HEK293 (cell line): ENCODE measurements at regions not wholly inside any gene's neighbourhood (a gene's known extent, or its start where the extent isn't known, plus 50 kb on each side); places are given as distances from the start of the nearest gene placed in this dataset.

Experiments
- CTCF ChIA-PET: fragments of 350-600 bp; formaldehyde crosslinking; extraction: SDS; loops from one replicate; lab custom pipeline; 2021; ENCODE audit warnings: antibody characterized with exemption; lab: Yijun Ruan, JAX
- POLR2A ChIA-PET: fragments of 300-600 bp; formaldehyde crosslinking; extraction: SDS; loops from one replicate; lab custom pipeline; 2020; ENCODE audit warnings: antibody characterized with exemption, inconsistent platforms; lab: Yijun Ruan, JAX
- H3K27ac ChIP-seq: fragments of 200-500 bp; sonication (Bioruptor generic); 2 replicates; pipeline ENCODE4 v1.5.1; 2014; ENCODE audit warnings: low read depth, low read length, control low read depth, inconsistent platforms; ENCODE audit errors: extremely low read depth
- H3K36me3 ChIP-seq, 2 experiments: fragments of 200-500 bp in 1 of 2; sonication (Bioruptor generic) in 1 of 2; 1 replicate in 1 of 2; 2 replicates in 1 of 2; pipeline ENCODE4 v1.5.1; 2014 to 2017; ENCODE audit warnings: inconsistent platforms in 2 of 2, low read length in 2 of 2; ENCODE audit not compliant: control insufficient read depth in 2 of 2, insufficient read depth in 1 of 2
- H3K4me1 ChIP-seq: fragments of 200-500 bp; sonication (Bioruptor generic); 2 replicates; pipeline ENCODE4 v1.5.1; 2014; ENCODE audit warnings: mild to moderate bottlenecking, low read length, inconsistent platforms; ENCODE audit not compliant: control insufficient read depth, insufficient read depth
- H3K4me3 ChIP-seq: 2 replicates; pipeline ENCODE4 v1.5.1; 2011; ENCODE audit warnings: low read depth, mild to moderate bottlenecking, control low read depth, low read length, moderate library complexity
- H3K9me3 ChIP-seq: fragments of 200-500 bp; sonication (Bioruptor generic); 2 replicates; pipeline ENCODE4 v1.5.1; 2014; ENCODE audit warnings: low read depth, low read length, inconsistent platforms; ENCODE audit not compliant: control insufficient read depth, insufficient read depth
- ATF2 ChIP-seq: fragments of 450-650 bp; formaldehyde crosslinking; IDR thresholded peaks from 2 replicates; pipeline ENCODE4 v1.5.1; 2016; ENCODE audit warnings: missing biosample characterization, missing genetic modification characterization, low read depth
- HIC1 ChIP-seq: fragments of 450-650 bp; formaldehyde crosslinking; IDR thresholded peaks from 2 replicates; pipeline ENCODE4 v1.5.1; 2016; ENCODE audit warnings: missing biosample characterization, missing genetic modification characterization
- HOXC10 ChIP-seq: sonication (generic); formaldehyde crosslinking; IDR thresholded peaks from 2 replicates; pipeline ENCODE4 v1.8.1; 2023; ENCODE audit warnings: mild to moderate bottlenecking, missing genetic modification reagents
- KLF7 ChIP-seq: fragments of 450-650 bp; formaldehyde crosslinking; IDR thresholded peaks from 2 replicates; pipeline ENCODE4 v1.5.1; 2016; ENCODE audit warnings: missing biosample characterization, missing genetic modification characterization, borderline replicate concordance
- PATZ1 ChIP-seq: fragments of 450-650 bp; formaldehyde crosslinking; IDR thresholded peaks from 2 replicates; pipeline ENCODE4 v1.5.1; 2016; ENCODE audit warnings: missing biosample characterization, missing genetic modification characterization
- PBX3 ChIP-seq: sonication (generic); formaldehyde crosslinking; IDR thresholded peaks from 2 replicates; pipeline ENCODE4 v1.8.1; 2022; ENCODE audit warnings: mild to moderate bottlenecking, moderate library complexity, missing genetic modification reagents
- SP3 ChIP-seq: fragments of 450-650 bp; formaldehyde crosslinking; IDR thresholded peaks from 2 replicates; pipeline ENCODE4 v1.5.1; 2016; ENCODE audit warnings: missing biosample characterization, missing genetic modification characterization
- ZBTB20 ChIP-seq: fragments of 450-650 bp; formaldehyde crosslinking; IDR thresholded peaks from 2 replicates; pipeline ENCODE4 v1.5.1; 2016; ENCODE audit warnings: missing biosample characterization, missing genetic modification characterization
- ZNF169 ChIP-seq: fragments of 450-650 bp; formaldehyde crosslinking; IDR thresholded peaks from 2 replicates; pipeline ENCODE4 v1.5.1; 2016; ENCODE audit warnings: missing biosample characterization, missing genetic modification characterization
- ZNF2 ChIP-seq: fragments of 450-650 bp; formaldehyde crosslinking; IDR thresholded peaks from 2 replicates; pipeline ENCODE4 v1.5.1; 2016; ENCODE audit warnings: missing biosample characterization, missing genetic modification characterization
- ZNF335 ChIP-seq: fragments of 450-650 bp; formaldehyde crosslinking; conservative IDR thresholded peaks from 2 replicates; pipeline ENCODE4 v1.5.1; 2016; ENCODE audit warnings: missing biosample characterization, missing genetic modification characterization
- ZNF580 ChIP-seq: fragments of 450-650 bp; formaldehyde crosslinking; IDR thresholded peaks from 2 replicates; pipeline ENCODE4 v1.5.1; 2016; ENCODE audit warnings: missing biosample characterization, missing genetic modification characterization
- ZNF639 ChIP-seq: fragments of 450-650 bp; formaldehyde crosslinking; IDR thresholded peaks from 2 replicates; pipeline ENCODE4 v1.5.1; 2016; ENCODE audit warnings: missing biosample characterization, missing genetic modification characterization
- ZNF670 ChIP-seq: fragments of 450-650 bp; formaldehyde crosslinking; IDR thresholded peaks from 2 replicates; pipeline ENCODE4 v1.5.1; 2016; ENCODE audit warnings: missing biosample characterization, missing genetic modification characterization, low read depth
- ZNF707 ChIP-seq: fragments of 450-650 bp; formaldehyde crosslinking; IDR thresholded peaks from 2 replicates; pipeline ENCODE4 v1.5.1; 2016; ENCODE audit warnings: missing biosample characterization, missing genetic modification characterization
- ZNF830 ChIP-seq: fragments of 450-650 bp; IDR thresholded peaks from 2 replicates; pipeline ENCODE4 v1.5.0; 2018; ENCODE audit warnings: missing biosample characterization, missing genetic modification characterization, low read depth, mild to moderate bottlenecking, moderate library complexity
- ZSCAN18 ChIP-seq: fragments of 450-650 bp; formaldehyde crosslinking; IDR thresholded peaks from 2 replicates; pipeline ENCODE4 v1.5.1; 2016; ENCODE audit warnings: missing biosample characterization, missing genetic modification characterization

- no peaks in the 10 kb centered on the region for H3K4me1 ChIP-seq
- ChIA-PET CTCF (no interaction called here), POLR2A (no interaction called here)
- no peaks in the 10 kb centered on the region for H3K9me3 ChIP-seq
- H3K27ac ChIP-seq = no peak overlapping the region
- TF ChIP-seq ZNF707 (no peak), ZNF670 (tag by site-specific recombination) (no peak), PATZ1 (no peak), HIC1 (no peak), ZBTB20 (no peak), ZSCAN18 (tag by site-specific recombination) (no peak)
- H3K4me3 ChIP-seq = no peak overlapping the region
- no peaks in the 10 kb centered on the region for H3K36me3 ChIP-seq
These were observed 172.1 kb upstream of the DMRTA1 start for GRCh38 chr9:22274477-22274876.

GRCh38 chr9:22278426-22278825 lies 168.2 kb upstream of the DMRTA1 start:
- POLR2A ChIA-PET = no interaction called here

GRCh38 chr9:22279636-22280035 lies 167.0 kb upstream of the DMRTA1 start:
- Histone ChIP-seq H3K4me1 (no peaks in the 10 kb centered on the region), H3K9me3 (no peaks in the 10 kb centered on the region), H3K27ac (no peak overlapping the region), H3K36me3 (no peaks in the 10 kb centered on the region), H3K4me3 (no peak overlapping the region)
- ChIA-PET POLR2A (no interaction called here), CTCF (interaction anchor here (1.3 kb wide), 1 partner anchor 27 kb away, joined by 5 read pairs; no protein-coding TSS in a partner anchor)
- no peak for TF ChIP-seq ZNF335 (tag by site-specific recombination)
- no peak for TF ChIP-seq HOXC10
- TF ChIP-seq ZNF639 = no peak
- no peak for TF ChIP-seq SP3
- TF ChIP-seq ATF2 (tag by site-specific recombination) = no peak
- no peak for TF ChIP-seq KLF7 (tag by site-specific recombination)
- no peak for TF ChIP-seq ZNF830
- no peak for TF ChIP-seq ZNF580 (tag by site-specific recombination)

More at GRCh38 chr9:22278426-22278825, 168.2 kb upstream of the DMRTA1 start:
- Histone ChIP-seq H3K27ac (no peak overlapping the region), H3K4me3 (no peak overlapping the region), H3K36me3 (no peaks in the 10 kb centered on the region), H3K9me3 (no peaks in the 10 kb centered on the region), H3K4me1 (no peaks in the 10 kb centered on the region)
- CTCF ChIA-PET = interaction anchor here (0.7 to 0.8 kb wide), 2 partner anchors 13 to 34 kb away, joined by 3 to 4 read pairs; no protein-coding TSS in a partner anchor
- TF ChIP-seq ZNF2 (tag by site-specific recombination) = no peak
- no peak for TF ChIP-seq ZNF169 (tag by site-specific recombination)
- no peak for TF ChIP-seq PBX3
